IMR-90 (cell line): ENCODE measurements at regions not wholly inside any gene's neighbourhood (a gene's known extent, or its start where the extent isn't known, plus 50 kb on each side); places are given as distances from the start of the nearest gene placed in this dataset.

Source experiments
- CTCF ChIP-seq: conservative IDR thresholded peaks from 2 replicates; pipeline ENCODE4 v1.5.1; 2012; ENCODE audit warnings: mild to moderate bottlenecking, low read depth, low read length, improper control_type of control experiment
- MAZ ChIP-seq: IDR thresholded peaks from 2 replicates; pipeline ENCODE4 v1.6.1; 2012; ENCODE audit warnings: low read depth, mild to moderate bottlenecking, low read length, improper control_type of control experiment, moderate library complexity, borderline replicate concordance
- POLR2A ChIP-seq: IDR thresholded peaks from 2 replicates; pipeline ENCODE4 v1.6.1; 2012; ENCODE audit warnings: mild to moderate bottlenecking, low read depth, low read length
- RAD21 ChIP-seq: IDR thresholded peaks from 2 replicates; pipeline ENCODE4 v1.6.1; 2012; ENCODE audit warnings: low read length, improper control_type of control experiment
- RCOR1 ChIP-seq: IDR thresholded peaks from 2 replicates; pipeline ENCODE4 v1.6.1; 2012; ENCODE audit warnings: mild to moderate bottlenecking, low read length, improper control_type of control experiment; ENCODE audit not compliant: insufficient replicate concordance
- RFX5 ChIP-seq: IDR thresholded peaks from 2 replicates; pipeline ENCODE4 v1.8.0; 2012; ENCODE audit warnings: low read depth, mild to moderate bottlenecking, low read length, moderate library complexity
- SMC3 ChIP-seq: fragments of 150-350 bp; IDR thresholded peaks from 2 replicates; pipeline ENCODE4 v1.6.1; 2016; ENCODE audit warnings: low read depth, mild to moderate bottlenecking, antibody characterized with exemption, low read length, moderate library complexity

- TF ChIP-seq RAD21, result no peak
- no peak for TF ChIP-seq CTCF
- TF ChIP-seq RFX5, result no peak
- no peak for TF ChIP-seq RCOR1
- TF ChIP-seq MAZ, result no peak
- TF ChIP-seq POLR2A, result no peak
- no peak for TF ChIP-seq SMC3
Measured at GRCh38 chr18:43870626-43871025, 593.3 kb upstream of the SYT4 start.
